ENCODE measurements at regions not wholly inside any gene's neighbourhood (a gene's known extent, or its start where the extent isn't known, plus 50 kb on each side); places are given as distances from the start of the nearest gene placed in this dataset.
"Not testable (repeated sequence)": the region's sequence is repeated elsewhere in the genome, so short reads cannot be mapped to it uniquely, and the experiment has no call there.

DNA sequence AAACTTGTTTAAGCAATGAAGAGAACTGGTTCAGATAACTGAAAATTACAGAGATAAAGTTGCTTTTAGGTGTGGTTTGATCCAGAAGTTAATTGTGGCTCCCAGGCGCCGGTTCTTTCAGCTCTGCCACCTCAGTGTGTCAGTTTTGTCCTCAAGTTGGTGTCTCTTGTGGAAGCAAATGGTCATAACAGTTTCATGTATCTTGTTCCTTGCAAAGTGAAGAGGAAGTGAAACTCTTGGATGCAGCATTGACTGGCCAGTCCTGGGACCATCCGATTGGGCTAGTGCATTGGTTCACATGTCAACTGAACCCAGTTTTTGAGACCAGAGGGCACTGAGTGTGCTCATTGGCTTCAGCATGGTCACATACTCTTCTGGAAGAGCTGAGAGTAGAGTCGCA lies 181.4 kb upstream of the GRM7 start:
- 69 to 92% (median 79%) methylated on average over 4 of the region's 4 CpGs for WGBS, 3 donors
- TF ChIP-seq EP300 (IDR thresholded peaks at IDR 0.05) (no peak), POLR2A (IDR thresholded peaks at IDR 0.05) (no peak)
- TF ChIP-seq, protein P1, sequence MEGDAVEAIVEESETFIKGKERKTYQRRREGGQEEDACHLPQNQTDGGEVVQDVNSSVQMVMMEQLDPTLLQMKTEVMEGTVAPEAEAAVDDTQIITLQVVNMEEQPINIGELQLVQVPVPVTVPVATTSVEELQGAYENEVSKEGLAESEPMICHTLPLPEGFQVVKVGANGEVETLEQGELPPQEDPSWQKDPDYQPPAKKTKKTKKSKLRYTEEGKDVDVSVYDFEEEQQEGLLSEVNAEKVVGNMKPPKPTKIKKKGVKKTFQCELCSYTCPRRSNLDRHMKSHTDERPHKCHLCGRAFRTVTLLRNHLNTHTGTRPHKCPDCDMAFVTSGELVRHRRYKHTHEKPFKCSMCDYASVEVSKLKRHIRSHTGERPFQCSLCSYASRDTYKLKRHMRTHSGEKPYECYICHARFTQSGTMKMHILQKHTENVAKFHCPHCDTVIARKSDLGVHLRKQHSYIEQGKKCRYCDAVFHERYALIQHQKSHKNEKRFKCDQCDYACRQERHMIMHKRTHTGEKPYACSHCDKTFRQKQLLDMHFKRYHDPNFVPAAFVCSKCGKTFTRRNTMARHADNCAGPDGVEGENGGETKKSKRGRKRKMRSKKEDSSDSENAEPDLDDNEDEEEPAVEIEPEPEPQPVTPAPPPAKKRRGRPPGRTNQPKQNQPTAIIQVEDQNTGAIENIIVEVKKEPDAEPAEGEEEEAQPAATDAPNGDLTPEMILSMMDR (IDR thresholded peaks at IDR 0.05), result no peak
- no peak overlapping the region for H3K4me3 ChIP-seq
- DNase-seq, result no peak
- H3K9me3 ChIP-seq, result no peaks in the 10 kb centered on the region
- intact Hi-C loops (cut with DNase I), result no loop called here
- no peaks in the 10 kb centered on the region for H3K36me3 ChIP-seq
- no peak overlapping the region for H3K27ac ChIP-seq
- H3K27me3 ChIP-seq, result no peaks in the 10 kb centered on the region
- no peaks in the 10 kb centered on the region for H3K4me1 ChIP-seq (ENCODE audit: insufficient read depth)

DNA sequence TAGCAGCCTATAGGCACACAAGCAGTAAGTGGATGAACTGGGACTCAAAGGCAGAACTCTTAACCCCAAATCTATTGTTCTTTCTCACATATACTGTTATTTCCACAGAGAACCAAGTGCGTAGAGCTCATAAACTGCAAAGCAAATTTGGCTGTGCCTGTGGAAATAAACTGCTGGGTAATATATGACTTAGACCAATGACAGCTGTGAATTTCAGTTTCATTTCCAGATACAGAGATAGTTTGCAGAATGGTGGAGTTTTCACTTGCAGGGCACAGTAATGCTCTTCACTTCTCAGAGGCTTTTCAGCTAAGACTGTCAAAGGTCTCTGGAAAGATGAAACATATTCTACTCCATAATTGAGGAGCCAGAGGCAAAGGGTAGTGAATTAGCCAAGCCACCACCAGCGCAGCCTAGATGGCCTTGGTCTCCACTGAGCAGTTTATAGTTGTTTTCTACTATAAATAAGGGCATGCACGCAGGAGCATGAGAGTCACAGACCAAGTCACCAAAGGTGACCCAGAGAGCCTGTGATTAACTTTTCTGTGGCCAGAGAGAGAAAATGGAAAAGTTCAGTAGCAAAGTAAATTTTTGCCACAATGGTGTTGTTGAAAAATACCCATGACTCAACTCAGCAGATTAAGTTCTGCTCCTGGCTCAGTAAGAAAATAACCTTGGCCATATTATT lies 180.7 kb upstream of the GRM7 start:
- no peaks in the 10 kb centered on the region for H3K9me3 ChIP-seq
- H3K4me3 ChIP-seq, result no peak overlapping the region
- DNase-seq, result no peak
- no peak overlapping the region for H3K27ac ChIP-seq
- WGBS, 3 donors, result 46 to 79% (median 72%) methylated on average over 3 of the region's 3 CpGs
- no peaks in the 10 kb centered on the region for H3K4me1 ChIP-seq (ENCODE audit: insufficient read depth)
- intact Hi-C loops (cut with DNase I), result no loop called here
- no peaks in the 10 kb centered on the region for H3K36me3 ChIP-seq
- no peaks in the 10 kb centered on the region for H3K27me3 ChIP-seq
- TF ChIP-seq, protein P1 (IDR thresholded peaks at IDR 0.05), result no peak
- TF ChIP-seq POLR2A (IDR thresholded peaks at IDR 0.05), result no peak
- TF ChIP-seq EP300 (IDR thresholded peaks at IDR 0.05), result no peak

DNA sequence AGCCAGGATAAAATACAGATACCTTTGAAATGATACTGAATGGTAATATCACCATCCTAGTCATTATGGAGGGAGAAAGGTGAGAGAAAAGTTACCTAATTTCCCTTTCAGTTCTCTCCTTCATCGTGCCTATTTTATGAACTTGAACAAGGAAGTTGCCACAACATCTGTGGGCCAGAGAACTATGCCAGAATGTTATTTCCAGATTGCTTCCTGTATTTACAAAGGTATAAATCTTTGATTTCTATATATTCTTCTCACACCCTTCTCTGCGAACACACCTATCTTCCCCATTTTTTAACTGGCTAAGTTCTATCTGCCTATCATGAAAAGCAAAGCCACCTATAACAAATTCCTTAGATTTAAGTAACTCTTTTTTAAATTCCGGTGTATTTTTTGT lies 163.6 kb upstream of the GRM7 start:
- Histone ChIP-seq H3K27ac (no peak overlapping the region), H3K4me3 (no peak overlapping the region), H3K4me1 (ENCODE audit: insufficient read depth) (no peaks in the 10 kb centered on the region), H3K36me3 (no peaks in the 10 kb centered on the region), H3K9me3 (no peaks in the 10 kb centered on the region), H3K27me3 (no peaks in the 10 kb centered on the region)
- intact Hi-C loops (cut with DNase I), result no loop called here
- 80 to 81% (median 80%) methylated on average over 3 of the region's 3 CpGs for WGBS, 3 donors
- TF ChIP-seq POLR2A (IDR thresholded peaks at IDR 0.05) (no peak), EP300 (IDR thresholded peaks at IDR 0.05) (no peak)
- TF ChIP-seq, protein P1 (IDR thresholded peaks at IDR 0.05), result no peak
- no peak for DNase-seq

DNA sequence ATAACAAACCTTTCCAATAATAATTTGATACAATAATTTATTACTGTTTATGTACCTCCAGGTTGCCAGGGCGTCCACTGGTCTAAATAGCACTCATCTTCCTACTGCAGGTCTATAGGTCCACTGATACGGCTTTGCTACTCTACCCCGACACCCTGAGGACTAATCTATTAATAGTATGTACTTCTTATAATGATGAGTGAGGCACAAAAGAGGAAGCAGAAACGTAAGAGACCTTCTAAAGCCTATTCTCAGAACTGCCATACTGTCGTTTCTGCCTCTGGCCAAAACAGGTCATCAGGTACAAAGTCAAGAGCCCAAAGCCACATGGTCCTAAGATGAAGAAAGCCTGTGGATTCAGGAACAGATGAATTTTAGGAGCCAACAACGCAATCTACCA lies 163.2 kb upstream of the GRM7 start:
- TF ChIP-seq, protein P1 (IDR thresholded peaks at IDR 0.05), result no peak
- TF ChIP-seq EP300 (IDR thresholded peaks at IDR 0.05), result no peak
- TF ChIP-seq POLR2A (IDR thresholded peaks at IDR 0.05), result no peak
- WGBS, 3 donors, result 82 to 89% (median 84%) methylated on average over 6 of the region's 6 CpGs
- no peaks in the 10 kb centered on the region for H3K9me3 ChIP-seq
- H3K36me3 ChIP-seq, result no peaks in the 10 kb centered on the region
- H3K27ac ChIP-seq, result no peak overlapping the region
- no peaks in the 10 kb centered on the region for H3K27me3 ChIP-seq
- H3K4me1 ChIP-seq (ENCODE audit: insufficient read depth), result no peaks in the 10 kb centered on the region
- DNase-seq, result no peak
- no peak overlapping the region for H3K4me3 ChIP-seq
- intact Hi-C loops (cut with DNase I), result no loop called here

DNA sequence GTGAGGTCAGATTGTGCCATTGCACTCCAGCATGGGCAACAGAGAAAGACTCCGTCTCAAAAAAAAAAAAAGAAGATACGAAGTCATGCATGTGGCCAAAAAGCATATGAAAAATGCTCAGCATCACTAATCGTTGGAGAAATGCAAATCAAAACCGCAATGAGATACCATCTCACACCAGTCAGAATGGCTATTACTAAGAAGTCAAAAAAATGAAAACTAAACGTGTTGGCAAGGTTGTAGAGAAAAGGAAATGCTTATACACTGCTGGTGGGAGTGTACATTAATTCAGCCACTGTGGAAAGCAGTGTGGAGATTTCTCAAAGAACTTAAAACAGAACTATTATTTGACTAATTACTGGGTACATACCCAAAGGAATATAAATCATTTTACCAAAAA lies 156.1 kb upstream of the GRM7 start:
- H3K27me3 ChIP-seq; H3K27ac ChIP-seq; DNase-seq; intact Hi-C loops (cut with DNase I); H3K4me3 ChIP-seq; H3K9me3 ChIP-seq; H3K4me1 ChIP-seq (ENCODE audit: insufficient read depth); H3K36me3 ChIP-seq: not testable (repeated sequence)
- 63 to 66% (median 66%) methylated on average over 5 of the region's 5 CpGs for WGBS, 3 donors
